ENCODE measurements at regions not wholly inside any gene's neighbourhood (a gene's known extent, or its start where the extent isn't known, plus 50 kb on each side); places are given as distances from the start of the nearest gene placed in this dataset.
A peak's percentile ranks its signal among the peaks of the same experiment; 100 is the strongest.

DNA sequence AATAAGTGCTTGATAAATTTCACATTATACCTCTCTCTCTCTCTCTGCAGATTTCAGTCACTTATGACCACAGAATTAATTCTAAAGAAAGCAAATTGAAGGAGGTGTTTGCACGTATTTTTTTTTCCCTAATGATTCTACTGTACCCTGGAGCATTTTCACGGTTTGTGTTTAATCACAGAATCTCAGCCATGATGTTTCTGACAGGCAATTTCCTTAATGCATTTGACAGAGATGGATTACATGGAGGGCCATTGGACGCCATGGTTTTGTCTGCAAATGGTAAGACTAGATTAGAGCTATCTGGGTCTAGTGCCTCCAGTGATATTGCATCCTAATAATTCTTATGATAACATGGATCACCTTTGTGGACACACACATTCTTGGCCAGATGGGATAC is 147.5 kb upstream of the RBFOX1 start:
- DNase-seq (ENCODE audit: low spot score), result no peak

DNA sequence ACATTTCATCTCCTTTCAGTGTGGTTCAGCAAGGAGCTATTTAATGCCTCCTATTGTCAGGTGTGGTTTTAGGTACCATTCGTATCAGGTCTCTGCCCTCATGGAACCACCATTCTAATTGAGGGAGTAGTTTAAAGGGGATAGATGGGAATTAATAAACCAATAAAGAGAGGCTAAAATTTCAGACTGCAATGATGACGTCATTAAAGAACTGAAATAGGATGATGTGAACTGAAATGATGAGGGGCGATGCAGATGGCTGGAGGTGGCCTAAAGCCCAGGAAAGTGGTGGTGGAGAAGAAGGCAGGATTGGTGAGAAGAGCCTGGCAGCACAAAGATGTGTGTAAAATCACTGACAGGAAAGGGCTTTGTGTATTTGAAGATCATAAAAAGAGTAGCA is 148.9 kb upstream of the RBFOX1 start:
- no peak for DNase-seq (ENCODE audit: low spot score)

DNA sequence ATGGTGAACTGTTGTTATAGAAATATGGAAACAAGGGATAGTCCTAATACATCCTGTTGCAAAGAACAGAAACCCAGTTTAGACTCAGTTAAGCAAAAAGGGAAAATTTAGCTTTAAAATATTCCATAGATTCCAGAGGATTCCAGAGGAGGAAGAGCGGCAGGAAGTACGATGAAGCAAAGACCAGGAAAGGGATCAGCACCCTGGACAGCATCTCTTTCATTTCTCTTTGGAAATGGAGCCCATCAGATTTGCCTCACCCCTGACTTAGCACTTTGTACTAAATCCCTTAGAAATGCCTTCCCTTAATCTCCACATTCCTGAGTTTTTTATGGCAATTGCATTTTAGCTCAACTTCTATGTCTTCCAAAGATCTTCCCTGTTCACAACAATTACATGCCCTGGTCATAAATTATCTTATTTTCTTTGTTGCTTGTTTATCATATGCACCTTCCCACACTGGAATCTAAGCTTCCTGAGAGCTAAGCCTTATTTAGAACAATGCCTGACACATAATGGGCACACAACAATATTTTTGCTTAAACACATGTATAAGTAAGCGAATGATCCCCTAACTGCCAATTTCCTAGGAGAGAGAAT is 150.0 kb upstream of the RBFOX1 start:
- DNase-seq (ENCODE audit: low spot score), result no peak

DNA sequence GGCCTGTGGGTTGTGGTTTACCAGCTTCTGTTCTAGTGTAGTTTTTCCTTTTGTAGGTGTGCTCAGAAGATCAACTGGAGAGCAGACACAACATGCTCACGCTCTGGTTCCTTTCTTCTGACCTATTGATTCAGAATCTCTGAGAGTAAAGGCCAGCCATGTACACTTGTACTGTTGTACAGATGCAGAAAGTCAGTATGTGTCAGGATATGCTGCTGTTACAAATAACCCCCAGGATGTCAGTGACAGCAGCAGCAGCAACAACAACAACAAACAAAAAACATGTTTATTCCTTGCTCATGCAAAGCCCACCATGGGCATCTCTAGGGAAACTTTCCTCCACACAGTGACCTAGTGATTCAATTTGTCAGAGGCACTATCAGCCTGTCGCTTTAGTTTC is 154.8 kb upstream of the RBFOX1 start:
- DNase-seq (ENCODE audit: low spot score), result no peak

DNA sequence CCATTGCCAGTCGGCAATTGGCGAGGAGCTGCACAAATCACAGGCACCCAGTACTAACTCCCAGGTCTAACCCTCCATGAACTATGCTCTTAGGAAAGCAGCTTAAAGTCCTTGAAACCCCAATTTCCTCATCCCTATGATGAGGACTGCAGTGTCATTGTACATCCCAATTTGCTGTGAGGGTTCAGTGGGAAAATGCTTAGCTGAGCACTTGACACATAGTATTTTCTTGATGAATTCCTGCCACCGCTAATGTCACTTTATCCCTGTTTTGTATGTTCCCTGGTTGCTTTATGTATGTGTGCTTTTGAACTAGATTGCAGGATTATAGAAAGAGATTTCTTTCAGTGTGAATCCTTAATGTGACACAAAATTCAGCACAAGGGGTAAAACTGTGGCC is 161.5 kb upstream of the RBFOX1 start:
- no peak for DNase-seq (ENCODE audit: low spot score)

DNA sequence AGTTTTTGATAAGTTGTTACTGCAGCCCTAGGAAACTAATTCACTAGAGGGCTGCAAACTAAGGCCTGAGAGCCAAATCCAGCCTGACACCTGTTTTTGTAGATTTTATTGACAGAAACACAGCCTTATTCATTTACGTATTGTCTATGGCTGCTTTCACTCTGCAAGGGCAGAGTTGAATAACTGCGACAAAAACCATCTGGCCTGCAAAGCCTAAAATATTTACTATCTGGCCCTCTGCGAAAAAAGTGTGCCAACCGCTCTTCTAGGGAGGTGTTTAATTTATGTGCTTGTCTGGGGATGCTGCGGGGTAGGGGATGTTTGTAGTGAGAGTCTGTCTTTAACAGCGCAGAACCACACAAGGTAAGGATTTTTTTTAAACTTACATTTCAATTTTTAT is 165.0 kb upstream of the RBFOX1 start:
- DNase-seq (ENCODE audit: low spot score), result no peak

DNA sequence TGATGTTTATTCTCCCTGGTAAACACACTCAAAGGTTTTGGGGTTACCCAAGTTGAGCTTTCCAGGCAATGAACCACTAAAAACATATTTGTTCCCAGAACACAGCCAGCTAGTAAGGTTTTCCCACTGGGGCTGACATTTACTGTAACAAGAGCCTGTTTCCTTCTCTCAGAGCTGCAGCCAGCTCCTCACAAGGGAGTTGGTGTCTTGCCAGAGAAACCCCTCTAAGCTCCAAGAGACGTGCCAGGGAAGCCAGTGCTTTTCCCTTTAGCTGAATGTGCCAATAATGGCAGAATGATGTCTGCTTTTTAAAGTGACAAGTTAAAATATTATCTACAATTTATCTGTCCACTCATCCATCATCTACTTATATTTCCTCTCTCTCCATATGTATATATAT is 170.8 kb upstream of the RBFOX1 start:
- no peak for DNase-seq (ENCODE audit: low spot score)

DNA sequence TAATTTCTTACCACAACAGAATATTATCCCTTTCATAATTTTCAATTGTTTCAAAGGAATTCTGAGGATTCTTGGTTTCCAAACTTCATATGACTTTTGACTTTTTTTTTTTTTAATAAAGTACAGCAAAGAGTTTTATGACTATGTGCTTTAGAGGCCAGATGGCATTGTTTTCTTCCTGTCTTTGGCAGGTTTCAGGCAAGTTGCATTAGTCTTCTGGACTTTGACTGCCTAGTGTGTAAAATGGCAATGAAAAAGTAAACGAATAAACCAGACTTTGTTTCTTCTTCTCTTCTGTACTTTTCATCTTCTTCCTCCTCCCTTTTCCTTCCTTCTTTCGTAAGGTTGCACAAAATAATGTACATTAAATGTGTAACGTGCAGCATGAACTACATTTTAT is 172.6 kb upstream of the RBFOX1 start:
- DNase-seq (ENCODE audit: low spot score), result no peak

DNA sequence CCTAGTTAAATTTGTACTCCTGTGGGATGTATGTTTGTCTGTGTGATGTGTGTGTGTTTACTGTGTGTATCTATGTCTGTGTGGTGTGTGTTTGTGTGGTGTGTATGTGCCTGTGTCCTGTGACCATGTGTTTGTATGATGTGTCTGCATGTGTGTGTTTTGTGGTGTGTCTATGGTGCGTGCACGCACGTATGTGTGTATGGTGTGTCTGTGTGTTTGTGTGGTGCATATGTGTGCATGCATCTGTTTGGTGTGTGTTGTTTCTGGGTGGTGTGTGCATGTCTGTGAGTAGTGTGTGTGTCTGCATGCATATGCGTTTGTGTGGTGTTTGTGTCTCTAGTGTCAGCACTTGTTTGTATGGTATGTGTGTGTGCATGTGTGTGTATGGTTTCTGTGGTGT is 174.2 kb upstream of the RBFOX1 start:
- no peak for DNase-seq (ENCODE audit: low spot score)

DNA sequence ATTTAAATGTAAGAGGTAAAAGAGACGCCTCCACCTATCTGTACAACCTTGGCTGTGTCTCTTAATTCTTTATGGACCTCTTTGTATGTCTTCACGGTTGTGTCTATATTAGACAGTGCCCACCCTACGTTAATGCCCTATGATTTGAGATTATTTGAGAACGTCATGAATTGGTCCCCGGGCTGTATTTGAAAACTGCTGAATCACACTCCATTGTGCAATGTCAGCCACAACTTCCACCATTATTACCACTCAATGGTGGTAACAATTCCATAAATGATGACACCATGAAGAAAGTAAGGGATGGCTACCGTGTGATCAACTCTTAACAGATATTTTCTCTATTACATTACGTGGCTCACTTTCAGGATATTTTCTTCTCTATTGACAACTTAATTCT is 182.4 kb upstream of the RBFOX1 start:
- DNase-seq (ENCODE audit: low spot score), result no peak

DNA sequence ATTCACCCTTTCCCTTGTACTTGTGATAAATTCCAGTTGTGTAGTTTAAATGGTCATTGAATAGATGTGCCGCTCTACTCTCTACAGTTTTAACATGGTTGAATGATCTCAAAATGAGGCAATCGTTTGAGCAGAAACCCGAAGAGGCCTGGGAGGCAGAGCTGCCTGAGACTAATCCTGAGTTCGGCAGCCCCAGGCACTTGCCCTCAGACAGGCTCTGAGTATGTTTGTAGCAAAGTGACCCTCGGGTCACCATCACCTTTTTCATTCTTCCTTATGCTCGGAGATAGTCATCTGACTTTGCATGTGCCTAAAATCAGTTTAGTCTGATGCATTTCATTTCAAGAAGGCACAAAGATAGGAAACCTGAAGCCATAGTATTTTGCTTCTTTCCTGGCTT is 184.0 kb upstream of the RBFOX1 start:
- DNase-seq (ENCODE audit: low spot score), result no peak

DNA sequence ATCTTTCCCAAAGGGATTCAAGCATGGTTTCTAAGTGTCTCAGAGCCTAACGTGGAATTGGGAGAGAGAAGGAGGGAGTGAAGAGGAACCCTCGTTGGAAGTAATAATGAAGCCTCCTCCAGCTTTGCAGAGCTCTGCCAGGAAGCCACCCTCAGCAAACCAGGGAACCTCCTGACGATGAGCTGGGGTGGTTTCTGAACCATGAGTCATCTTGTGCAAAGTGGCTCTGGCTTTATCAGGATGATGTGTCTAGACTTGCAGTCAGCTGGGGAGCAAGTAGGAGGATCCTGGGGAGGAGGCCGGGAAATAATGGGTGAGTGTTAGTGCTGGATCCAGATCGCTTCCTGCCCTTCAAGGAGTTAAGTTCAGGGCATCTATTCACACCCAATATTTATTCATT is 191.7 kb upstream of the RBFOX1 start:
- DNase-seq (ENCODE audit: low spot score), result no peak

DNA sequence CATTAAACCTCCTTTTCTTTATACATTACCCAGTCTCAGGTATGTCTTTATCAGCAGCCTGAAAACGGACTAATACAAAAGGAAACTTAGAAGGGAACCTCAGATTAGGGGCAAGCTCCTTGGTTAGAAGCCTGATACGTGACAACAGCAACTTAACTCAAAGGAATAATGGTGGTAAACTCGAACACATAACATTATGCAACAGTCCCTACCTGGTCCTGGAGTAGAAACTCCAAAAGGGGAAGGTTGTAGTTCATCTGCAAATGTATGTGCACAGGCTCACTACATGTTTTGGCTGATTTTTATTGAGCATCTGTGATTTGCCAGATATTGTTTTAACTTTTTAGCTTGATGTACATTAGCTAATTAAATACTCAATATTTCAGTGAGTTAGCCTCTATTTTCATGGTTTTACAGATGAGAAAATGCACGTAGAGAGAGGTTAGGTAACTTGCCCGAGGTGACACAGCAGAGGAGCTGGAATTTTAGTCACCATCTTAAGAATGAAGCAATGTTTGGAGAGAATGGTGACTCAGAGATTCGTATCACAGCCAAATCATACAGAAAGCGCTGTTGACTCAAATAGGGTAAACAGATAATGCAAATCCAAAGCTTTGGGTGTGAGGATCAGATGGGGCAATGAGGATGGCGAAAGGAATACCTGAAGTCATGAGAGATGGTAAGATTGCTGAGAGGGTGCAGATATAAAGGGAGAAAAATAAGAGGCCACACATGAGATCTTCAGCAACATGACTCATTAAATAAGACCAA is 194.9 kb upstream of the RBFOX1 start:
- peak; percentile 34 for DNase-seq (ENCODE audit: low spot score)

DNA sequence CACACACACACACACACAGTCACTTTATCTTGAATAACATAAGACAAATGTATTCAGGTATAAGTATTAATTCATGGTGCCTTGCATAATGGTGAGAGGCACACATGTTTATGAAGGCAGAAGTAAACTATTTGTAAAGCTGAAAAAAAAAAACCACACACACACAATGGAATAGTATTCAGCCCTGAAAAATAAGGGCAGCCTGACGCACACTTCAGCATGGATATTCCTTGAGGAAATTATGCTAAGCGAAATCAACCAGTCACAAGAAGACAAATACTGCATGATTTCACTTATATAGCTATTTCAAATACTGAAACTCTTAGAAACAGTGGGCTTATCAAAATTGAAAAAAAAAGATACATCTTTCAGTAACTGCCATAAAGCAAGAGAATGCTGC is 200.2 kb upstream of the RBFOX1 start:
- no peak for DNase-seq (ENCODE audit: low spot score)

DNA sequence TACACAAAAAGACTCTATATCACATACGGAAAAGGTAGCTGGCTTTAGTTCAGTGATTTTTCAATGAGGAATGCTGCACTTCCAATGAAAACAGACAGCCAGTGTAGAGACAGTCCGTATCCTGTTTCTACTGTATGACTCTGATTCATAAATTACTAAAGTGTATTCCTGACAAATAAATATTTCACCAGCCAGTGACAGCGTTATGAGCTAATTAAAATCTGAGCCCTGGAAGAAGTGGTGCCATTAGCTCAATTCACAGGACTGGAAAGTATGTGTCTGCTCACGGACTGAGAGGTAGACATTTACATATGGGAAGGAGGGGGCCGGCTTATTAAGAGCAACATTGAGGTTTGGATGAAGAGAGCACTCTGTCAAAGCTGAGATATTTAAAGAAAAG is 207.9 kb upstream of the RBFOX1 start:
- no peak for DNase-seq (ENCODE audit: low spot score)

DNA sequence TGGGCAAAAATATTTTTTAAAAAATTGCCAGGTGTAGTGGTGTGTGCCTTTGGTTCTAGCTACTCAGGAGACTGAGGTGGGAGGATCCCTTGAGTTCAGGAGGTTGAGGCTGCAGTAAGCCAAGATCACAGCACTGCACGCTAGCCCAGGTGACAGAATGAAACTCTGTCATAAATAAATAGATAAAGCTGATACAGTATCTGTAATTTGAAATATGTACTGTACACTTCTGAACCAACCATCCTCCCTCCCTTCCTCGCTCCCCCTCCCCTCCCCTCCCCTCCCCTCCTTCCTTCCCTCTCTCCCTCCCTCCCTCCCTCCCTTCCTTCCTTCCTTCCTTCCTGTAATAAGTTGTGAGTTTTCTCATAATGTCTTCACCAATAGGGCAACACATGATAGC is 208.4 kb upstream of the RBFOX1 start:
- no peak for DNase-seq (ENCODE audit: low spot score)

DNA sequence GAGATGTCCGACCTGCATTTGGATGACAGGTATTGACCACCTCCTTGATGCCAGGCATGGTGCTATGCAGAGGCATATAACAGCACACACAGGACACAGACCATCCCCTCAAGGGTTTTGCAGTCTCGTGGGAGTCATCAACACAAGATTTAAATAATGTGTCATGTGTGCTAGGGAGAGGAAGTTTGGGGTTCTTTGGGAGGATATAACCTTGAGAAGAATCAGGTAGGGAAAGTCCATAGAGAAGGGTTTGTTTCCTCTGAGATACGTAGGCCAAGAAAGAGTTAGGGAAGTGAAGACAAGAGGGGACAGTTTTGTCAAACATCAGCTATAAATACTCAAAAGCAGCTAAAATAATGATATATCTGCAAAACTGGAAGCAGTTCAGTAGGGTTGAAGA is 215.9 kb upstream of the RBFOX1 start:
- no peak for DNase-seq (ENCODE audit: low spot score)

DNA sequence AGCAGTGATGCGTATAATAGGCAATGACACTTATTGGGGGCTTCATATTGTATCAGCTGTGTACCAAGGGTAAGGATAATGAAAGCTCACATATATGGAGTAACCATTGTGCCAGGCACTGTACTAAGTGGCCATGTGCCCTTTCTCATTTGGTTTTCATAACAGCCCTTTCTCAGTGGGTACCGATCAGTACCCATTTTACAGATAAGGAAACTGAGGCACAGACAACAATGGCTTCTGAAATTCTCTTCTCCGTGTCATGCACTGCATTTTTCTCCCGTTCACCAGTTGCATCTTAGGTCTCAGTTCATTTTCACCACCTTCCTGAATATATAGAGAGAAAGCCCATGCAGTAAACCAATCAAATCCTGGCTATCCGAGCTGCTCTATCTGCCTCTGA is 216.7 kb upstream of the RBFOX1 start:
- DNase-seq (ENCODE audit: low spot score), result no peak

DNA sequence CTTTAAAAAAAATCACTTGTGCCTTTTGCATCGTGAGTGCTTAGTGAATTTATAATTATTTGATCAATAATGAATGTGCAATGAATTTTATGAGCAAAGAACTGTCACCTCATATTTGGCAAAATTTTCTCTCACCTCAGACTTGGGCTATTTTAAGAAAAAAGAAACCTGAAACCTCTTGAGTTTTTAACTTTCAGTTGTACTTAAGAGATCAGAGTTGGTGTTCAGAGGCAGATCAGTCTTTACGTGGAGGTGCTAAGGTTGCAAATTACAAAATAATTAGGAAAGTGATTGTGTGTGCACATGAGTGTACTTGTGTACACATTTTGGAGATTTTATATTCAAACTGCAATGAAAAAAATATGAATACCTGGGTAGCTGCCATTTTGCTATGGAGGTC is 218.7 kb upstream of the RBFOX1 start:
- no peak for DNase-seq (ENCODE audit: low spot score)

DNA sequence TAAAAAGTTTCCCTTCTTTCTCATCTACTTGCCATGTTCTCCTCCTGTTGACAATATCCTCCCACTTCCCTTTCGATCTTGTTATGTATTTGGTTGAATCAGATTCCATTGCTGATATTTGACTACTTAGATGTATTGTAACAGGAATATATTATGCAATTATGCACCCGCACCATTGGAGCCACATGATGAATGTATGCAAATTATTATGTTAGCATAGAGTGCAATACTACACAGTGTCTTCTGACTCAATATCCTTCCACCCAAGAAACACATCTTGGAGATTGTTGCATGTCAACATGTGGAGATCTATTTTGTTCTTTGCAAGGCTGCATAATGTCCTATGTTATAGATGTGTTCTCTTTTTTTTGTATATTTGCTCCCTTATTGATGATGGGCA is 219.2 kb upstream of the RBFOX1 start:
- no peak for DNase-seq (ENCODE audit: low spot score)

DNA sequence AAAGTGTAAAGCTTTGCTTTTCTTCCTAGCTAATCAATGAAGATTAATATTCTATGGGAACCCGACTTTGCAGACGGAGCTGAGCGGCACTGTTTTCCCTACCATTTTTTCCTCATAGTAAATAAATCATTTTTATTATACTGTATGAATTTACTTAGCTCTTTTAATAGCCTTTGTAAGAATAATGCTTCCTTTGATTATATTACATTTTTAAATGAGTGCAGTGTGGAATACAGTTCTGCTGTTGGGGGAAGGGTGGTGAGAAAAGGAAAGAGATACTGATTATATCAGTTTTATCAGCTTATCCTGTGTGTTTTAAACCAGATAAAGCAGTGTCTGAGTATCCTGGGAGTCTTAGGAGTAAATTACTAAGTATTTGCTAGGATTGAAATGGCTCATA is 221.4 kb upstream of the RBFOX1 start:
- no peak for DNase-seq (ENCODE audit: low spot score)

DNA sequence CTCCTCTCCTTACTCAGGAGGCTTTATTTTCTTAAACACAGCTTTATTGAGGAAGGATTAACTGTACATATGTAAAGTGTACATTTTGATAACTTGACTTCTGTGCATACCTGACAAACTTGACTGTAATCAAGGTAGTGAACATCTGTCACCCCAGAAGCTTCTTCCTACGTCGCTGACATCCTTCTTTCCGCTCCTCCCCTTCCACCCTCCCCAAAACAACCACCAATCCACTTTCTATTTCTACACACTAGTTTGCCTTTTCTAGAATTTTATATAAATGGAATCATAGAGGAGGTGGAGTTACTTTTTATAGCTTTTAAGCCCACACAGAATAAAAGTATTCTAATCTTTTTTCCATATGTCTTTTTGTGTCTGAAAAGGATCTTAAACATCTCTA is 225.2 kb upstream of the RBFOX1 start:
- no peak for DNase-seq (ENCODE audit: low spot score)

DNA sequence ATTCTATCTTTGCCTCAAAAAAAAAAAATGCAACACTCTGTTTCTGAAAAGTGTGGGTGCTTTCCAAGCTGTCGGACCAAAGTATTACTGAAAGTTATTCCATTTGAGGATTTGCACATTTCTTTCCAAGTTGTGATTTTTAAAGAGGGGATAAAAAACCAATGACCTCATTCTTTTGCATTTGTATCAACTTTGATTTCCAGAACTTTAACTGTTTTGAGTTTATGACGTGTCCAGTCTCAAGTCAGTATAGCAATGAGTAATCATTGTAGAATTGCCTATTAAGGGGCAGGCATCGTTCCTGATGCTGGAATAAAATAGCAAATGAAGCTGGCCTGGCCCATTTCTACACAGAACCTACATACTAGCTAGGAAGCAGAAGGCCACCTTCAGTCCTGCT is 229.6 kb upstream of the RBFOX1 start:
- no peak for DNase-seq (ENCODE audit: low spot score)

DNA sequence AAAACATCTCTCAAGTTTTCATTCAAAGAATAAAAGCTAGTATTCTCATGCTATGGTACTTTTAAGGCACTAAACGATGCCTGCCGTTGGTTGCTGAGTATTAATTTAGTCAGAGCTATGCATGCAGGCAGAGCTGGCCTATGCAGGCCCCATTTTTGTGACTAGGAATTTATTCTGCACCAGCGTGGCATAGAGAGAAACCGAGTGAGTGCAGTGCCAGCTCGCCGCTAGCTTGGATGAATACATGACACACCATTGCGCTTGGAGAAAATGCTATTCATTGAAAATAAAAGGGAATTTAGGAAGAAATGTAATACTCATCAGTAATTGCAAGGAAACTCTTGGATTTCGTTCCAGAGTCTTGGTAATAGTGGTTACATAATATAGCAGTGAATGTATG is 231.6 kb upstream of the RBFOX1 start:
- DNase-seq (ENCODE audit: low spot score), result no peak

Measured in HT-29 (cell line).